ENCODE measurements at regions not wholly inside any gene's neighbourhood (a gene's known extent, or its start where the extent isn't known, plus 50 kb on each side); places are given as distances from the start of the nearest gene placed in this dataset.

DNA sequence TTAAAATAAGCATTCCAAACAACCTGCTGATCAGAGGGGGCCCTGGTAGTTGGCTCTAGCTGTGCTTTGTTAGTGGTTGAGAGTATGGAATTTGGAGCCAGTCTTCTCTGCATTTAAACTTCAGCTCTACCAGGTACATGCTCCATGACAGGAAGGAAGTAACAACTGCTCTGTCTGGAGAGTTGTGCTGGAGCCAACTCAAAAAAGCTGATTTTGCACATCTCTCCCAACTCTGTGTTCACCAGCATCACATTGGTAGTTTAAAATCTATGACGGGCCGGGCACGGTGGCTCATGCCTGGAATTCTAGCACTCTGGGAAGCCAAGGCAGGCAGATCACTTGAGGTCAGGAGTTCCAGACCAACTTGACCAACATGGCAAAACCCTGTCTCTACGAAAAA, 68.8 kb upstream of the BMP2 start:
- Histone ChIP-seq H3K27me3 (replicated peaks in 1 of 2; ENCODE audit: control insufficient read depth in 2 of 2, insufficient read depth in 2 of 2, low read length in 1 of 2) (no peaks in the 10 kb centered on the region), H3K9ac (ENCODE audit: control insufficient read depth, insufficient read depth, low read length) (no peak overlapping the region), H3K9me3 (replicated peaks; ENCODE audit: control insufficient read depth, insufficient read depth, low read length) (no peaks in the 10 kb centered on the region), H3K4me1 (ENCODE audit: control insufficient read depth, insufficient read depth, low read length) (no peaks in the 10 kb centered on the region), H2AFZ (ENCODE audit: control insufficient read depth, low read depth, low read length) (no peak overlapping the region), H3K4me3 (no peak overlapping the region), H3K36me3 (ENCODE audit: control insufficient read depth in 2 of 2, insufficient read depth in 2 of 2, low read length in 1 of 2) (no peaks in the 10 kb centered on the region), H3K79me2 (ENCODE audit: control insufficient read depth, insufficient read depth, low read length) (no peaks in the 10 kb centered on the region), H4K20me1 (ENCODE audit: control insufficient read depth, insufficient read depth) (no peaks in the 10 kb centered on the region), H3K4me2 (ENCODE audit: control insufficient read depth, insufficient read depth) (no peak overlapping the region), H3K27ac (ENCODE audit: control insufficient read depth, insufficient read depth) (no peak overlapping the region)
- FAIRE-seq (no peak), ATAC-seq (no peak), DNase-seq (ENCODE audit: low read depth, low spot score) (no peak)
- TF ChIP-seq IRF3 (IDR thresholded peaks at IDR 0.05) (no peak), EP300 (IDR thresholded peaks at IDR 0.05; ENCODE audit: borderline replicate concordance in 1 of 2, control insufficient read depth in 1 of 2, low read depth in 2 of 2, low read length in 2 of 2) (no peak), RAD51 (IDR thresholded peaks at IDR 0.05) (no peak), CBFB (IDR thresholded peaks at IDR 0.05; ENCODE audit: low read depth) (no peak), ZNF207 (IDR thresholded peaks at IDR 0.05; ENCODE audit: borderline replicate concordance) (no peak), ZBED1 (IDR thresholded peaks at IDR 0.05; ENCODE audit: borderline replicate concordance) (no peak), MAX (IDR thresholded peaks at IDR 0.05; ENCODE audit: low read depth, low read length) (no peak), SIN3A (IDR thresholded peaks at IDR 0.05; ENCODE audit: low read depth, low read length) (no peak), NFIC (IDR thresholded peaks at IDR 0.05; ENCODE audit: low read depth, low read length) (no peak), ZZZ3 (IDR thresholded peaks at IDR 0.05; ENCODE audit: control insufficient read depth, insufficient read length, low read depth) (no peak), HDAC6 (IDR thresholded peaks at IDR 0.05; ENCODE audit: unreplicated experiment) (no peak), POLR2A (IDR thresholded peaks at IDR 0.05; ENCODE audit: low read depth, low read length) (no peak), WRNIP1 (IDR thresholded peaks at IDR 0.05; ENCODE audit: borderline replicate concordance, low read depth, low read length) (no peak)
- TF ChIP-seq, protein P1, sequence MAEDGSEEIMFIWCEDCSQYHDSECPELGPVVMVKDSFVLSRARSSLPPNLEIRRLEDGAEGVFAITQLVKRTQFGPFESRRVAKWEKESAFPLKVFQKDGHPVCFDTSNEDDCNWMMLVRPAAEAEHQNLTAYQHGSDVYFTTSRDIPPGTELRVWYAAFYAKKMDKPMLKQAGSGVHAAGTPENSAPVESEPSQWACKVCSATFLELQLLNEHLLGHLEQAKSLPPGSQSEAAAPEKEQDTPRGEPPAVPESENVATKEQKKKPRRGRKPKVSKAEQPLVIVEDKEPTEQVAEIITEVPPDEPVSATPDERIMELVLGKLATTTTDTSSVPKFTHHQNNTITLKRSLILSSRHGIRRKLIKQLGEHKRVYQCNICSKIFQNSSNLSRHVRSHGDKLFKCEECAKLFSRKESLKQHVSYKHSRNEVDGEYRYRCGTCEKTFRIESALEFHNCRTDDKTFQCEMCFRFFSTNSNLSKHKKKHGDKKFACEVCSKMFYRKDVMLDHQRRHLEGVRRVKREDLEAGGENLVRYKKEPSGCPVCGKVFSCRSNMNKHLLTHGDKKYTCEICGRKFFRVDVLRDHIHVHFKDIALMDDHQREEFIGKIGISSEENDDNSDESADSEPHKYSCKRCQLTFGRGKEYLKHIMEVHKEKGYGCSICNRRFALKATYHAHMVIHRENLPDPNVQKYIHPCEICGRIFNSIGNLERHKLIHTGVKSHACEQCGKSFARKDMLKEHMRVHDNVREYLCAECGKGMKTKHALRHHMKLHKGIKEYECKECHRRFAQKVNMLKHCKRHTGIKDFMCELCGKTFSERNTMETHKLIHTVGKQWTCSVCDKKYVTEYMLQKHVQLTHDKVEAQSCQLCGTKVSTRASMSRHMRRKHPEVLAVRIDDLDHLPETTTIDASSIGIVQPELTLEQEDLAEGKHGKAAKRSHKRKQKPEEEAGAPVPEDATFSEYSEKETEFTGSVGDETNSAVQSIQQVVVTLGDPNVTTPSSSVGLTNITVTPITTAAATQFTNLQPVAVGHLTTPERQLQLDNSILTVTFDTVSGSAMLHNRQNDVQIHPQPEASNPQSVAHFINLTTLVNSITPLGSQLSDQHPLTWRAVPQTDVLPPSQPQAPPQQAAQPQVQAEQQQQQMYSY (CRISPR knock-in tag; IDR thresholded peaks at IDR 0.05), result no peak
- TF ChIP-seq, protein P2, sequence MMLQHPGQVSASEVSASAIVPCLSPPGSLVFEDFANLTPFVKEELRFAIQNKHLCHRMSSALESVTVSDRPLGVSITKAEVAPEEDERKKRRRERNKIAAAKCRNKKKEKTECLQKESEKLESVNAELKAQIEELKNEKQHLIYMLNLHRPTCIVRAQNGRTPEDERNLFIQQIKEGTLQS (IDR thresholded peaks at IDR 0.05; ENCODE audit: borderline replicate concordance, extremely low read depth, low read depth, low read length), result no peak
- intact Hi-C loops (cut with micrococcal nuclease; ENCODE audit: unreplicated experiment) (no loop called here), in situ Hi-C loops (cut with MboI) (no loop called here)
- 59% methylated on average over 4 of the region's 4 CpGs for whole genome bisulfite sequencing (ENCODE audit: insufficient coverage, insufficient replicate concordance, low lambda C conversion rate, missing lambda C conversion rate)
- RAD21 ChIA-PET (ENCODE audit: unreplicated experiment), result no interaction called here
- POLR2A ChIA-PET, result no interaction called here
- SMC1A ChIA-PET (ENCODE audit: uncharacterized antibody, unreplicated experiment), result no interaction called here
- BruUV-seq (replicated peaks), result no TSS peak
- CTCF ChIA-PET, result no interaction called here

Data from GM12878 (cell line).